Tibial artery (tissue), 4 donors: ENCODE measurements at regions not wholly inside any gene's neighbourhood (a gene's known extent, or its start where the extent isn't known, plus 50 kb on each side); places are given as distances from the start of the nearest gene placed in this dataset.

Source experiments
- DNase-seq, 2 donors: peaks; one replicate each; pipeline ENCODE4 v3.0.0-alpha.2; 2019
- H3K27ac ChIP-seq, 2 donors: fragments of 200-600 bp; sonication (generic) in 1 of 2; 1 replicate in 1 of 2; 2 replicates in 1 of 2; pipeline ENCODE4 v1.5.1; 2018 to 2019; ENCODE audit warnings: mild to moderate bottlenecking in 1 of 2
- H3K27me3 ChIP-seq, 2 donors: fragments of 200-600 bp; sonication (generic) in 1 of 2; one replicate each; pipeline versions ENCODE4 v1.5.1 to v1.6.0; 2016 to 2019
- H3K36me3 ChIP-seq, 3 donors: fragments of 200-600 bp; sonication (generic) in 2 of 3; one replicate each; pipeline ENCODE4 v1.5.1; 2016 to 2019; ENCODE audit warnings: mild to moderate bottlenecking in 2 of 3
- H3K4me1 ChIP-seq, 4 donors: fragments of 200-600 bp; sonication (generic) in 2 of 4; 1 replicate in 3 of 4; 2 replicates in 1 of 4; pipeline ENCODE4 v1.5.1; 2016 to 2019
- H3K4me3 ChIP-seq, 2 donors: fragments of 200-600 bp; sonication (generic) in 1 of 2; 1 replicate in 1 of 2; 2 replicates in 1 of 2; pipeline ENCODE4 v1.5.1; 2018 to 2019; ENCODE audit warnings: mild to moderate bottlenecking in 2 of 2
- H3K9me3 ChIP-seq, 3 donors: fragments of 200-600 bp; sonication (generic) in 1 of 3; one replicate each; pipeline ENCODE4 v1.5.1; 2016 to 2019
- CTCF ChIP-seq, 2 experiments: fragments of 200-600 bp in 1 of 2; fragments of 450-650 bp in 1 of 2; IDR thresholded peaks; one replicate each; pipeline ENCODE4 v1.5.1; 2017 to 2019; ENCODE audit warnings: antibody characterized with exemption in 2 of 2, mild to moderate bottlenecking in 1 of 2, moderate library complexity in 1 of 2
- intact Hi-C: fragments of 100-400 bp; cut with DNase I; formaldehyde crosslinking; loops from one replicate; pipeline ENCODE4 v1.15.0; 2023; ENCODE audit warnings: low total_unique reads

- no peaks in the 10 kb centered on the region for H3K4me1 ChIP-seq
- H3K36me3 ChIP-seq: no peaks in the 10 kb centered on the region
- TF ChIP-seq CTCF (IDR thresholded peaks at IDR 0.05): no peak
- intact Hi-C loops: no loop called here
- H3K4me3 ChIP-seq: no peak overlapping the region
- H3K27me3 ChIP-seq: no peaks in the 10 kb centered on the region
- H3K9me3 ChIP-seq: no peaks in the 10 kb centered on the region
- peak in 1 of 2 donors; percentile 6 for DNase-seq
- no peak overlapping the region for H3K27ac ChIP-seq
These were observed 240.5 kb downstream of the ERMARD start for GRCh38 chr6:169991913-169992312.

GRCh38 chr6:169991031-169991390 lies 239.6 kb downstream of the ERMARD start:
- peak in 1 of 2 donors; percentile 7 for DNase-seq
- Histone ChIP-seq H3K27ac (no peak overlapping the region), H3K27me3 (no peaks in the 10 kb centered on the region), H3K4me3 (no peak overlapping the region), H3K9me3 (no peaks in the 10 kb centered on the region), H3K4me1 (no peaks in the 10 kb centered on the region), H3K36me3 (no peaks in the 10 kb centered on the region)
- intact Hi-C loops: no loop called here
- no peak for TF ChIP-seq CTCF (IDR thresholded peaks at IDR 0.05)

- peak; percentile 38 to 69 for DNase-seq
- H3K27ac ChIP-seq: no peak overlapping the region
These were observed 238.9 kb downstream of the ERMARD start for GRCh38 chr6:169990095-169991030.

GRCh38 chr6:169989594-169989993 lies 238.2 kb downstream of the ERMARD start:
- no peak for DNase-seq
- TF ChIP-seq CTCF (IDR thresholded peaks at IDR 0.05): no peak
- Histone ChIP-seq H3K36me3 (no peaks in the 10 kb centered on the region), H3K9me3 (no peaks in the 10 kb centered on the region), H3K27ac (no peak overlapping the region), H3K4me3 (no peak overlapping the region), H3K4me1 (no peaks in the 10 kb centered on the region), H3K27me3 (peaks cover 0 to 3% of the 10 kb centered on the region in 2 donors)
- intact Hi-C loops: no loop called here

More at GRCh38 chr6:169990095-169991030, 238.9 kb downstream of the ERMARD start:
- Histone ChIP-seq H3K27me3 (peaks cover 0 to 3% of the 10 kb centered on the region in 2 donors), H3K4me3 (no peak overlapping the region), H3K9me3 (no peaks in the 10 kb centered on the region), H3K36me3 (no peaks in the 10 kb centered on the region), H3K4me1 (no peaks in the 10 kb centered on the region)
- no peak for TF ChIP-seq CTCF (IDR thresholded peaks at IDR 0.05)
- intact Hi-C loops: no loop called here

- no peak for TF ChIP-seq CTCF (IDR thresholded peaks at IDR 0.05)
- intact Hi-C loops: no loop called here
- H3K27ac ChIP-seq: no peak overlapping the region
- DNase-seq: peak; percentile 8 to 56
- H3K9me3 ChIP-seq: no peaks in the 10 kb centered on the region
- no peaks in the 10 kb centered on the region for H3K4me1 ChIP-seq
- no peak overlapping the region for H3K4me3 ChIP-seq
- peaks cover 0 to 3% of the 10 kb centered on the region in 2 donors for H3K27me3 ChIP-seq
- H3K36me3 ChIP-seq: no peaks in the 10 kb centered on the region
These were observed 237.5 kb downstream of the ERMARD start for GRCh38 chr6:169988769-169989550.
